Kidney capillary endothelial cell (primary cell): ENCODE measurements at regions not wholly inside any gene's neighbourhood (a gene's known extent, or its start where the extent isn't known, plus 50 kb on each side); places are given as distances from the start of the nearest gene placed in this dataset.
A peak's percentile ranks its signal among the peaks of the same experiment; 100 is the strongest.

Experiments
- DNase-seq: peaks from one replicate; pipeline ENCODE4 v3.0.0-alpha.2; 2018; ENCODE audit warnings: low spot score

DNA sequence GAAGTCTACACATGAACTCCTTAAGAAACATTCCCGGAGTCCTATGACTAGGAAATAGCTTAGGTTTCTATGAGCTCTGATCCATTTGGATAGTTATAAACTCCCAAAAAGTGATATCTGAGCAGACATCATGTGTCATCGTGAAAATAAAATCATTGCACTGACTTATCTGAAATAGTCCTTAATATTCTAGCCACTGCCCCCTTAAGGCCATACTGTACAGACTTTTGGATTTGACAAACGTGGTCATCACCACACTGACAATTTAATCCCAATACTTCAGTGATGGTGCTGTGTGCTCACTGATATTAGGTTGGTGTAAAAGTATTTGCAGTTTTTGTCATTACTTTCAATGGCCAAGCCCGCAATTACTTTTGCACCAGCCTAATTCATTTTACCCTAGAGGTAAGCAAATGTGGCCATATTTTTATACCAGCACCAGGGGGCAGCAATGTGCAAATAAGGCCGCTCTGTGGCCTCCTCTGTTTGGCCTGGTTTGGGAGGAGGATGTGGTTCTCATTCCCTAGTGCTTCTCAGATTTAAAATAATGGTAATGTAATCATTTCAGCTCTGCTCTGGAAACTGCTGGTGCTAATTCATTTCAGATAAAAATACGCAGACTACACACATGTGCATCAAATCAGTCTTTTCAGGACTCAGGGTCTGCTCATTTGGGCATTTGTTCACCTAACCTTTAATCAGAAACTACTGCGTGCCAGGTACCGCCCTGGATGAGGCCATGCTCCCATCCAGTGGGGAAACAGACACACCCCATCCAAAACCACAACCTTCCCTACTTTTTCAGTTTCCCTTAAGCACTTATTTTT is 196.4 kb upstream of the C1QTNF7 start:
- peak; percentile 71 for DNase-seq

DNA sequence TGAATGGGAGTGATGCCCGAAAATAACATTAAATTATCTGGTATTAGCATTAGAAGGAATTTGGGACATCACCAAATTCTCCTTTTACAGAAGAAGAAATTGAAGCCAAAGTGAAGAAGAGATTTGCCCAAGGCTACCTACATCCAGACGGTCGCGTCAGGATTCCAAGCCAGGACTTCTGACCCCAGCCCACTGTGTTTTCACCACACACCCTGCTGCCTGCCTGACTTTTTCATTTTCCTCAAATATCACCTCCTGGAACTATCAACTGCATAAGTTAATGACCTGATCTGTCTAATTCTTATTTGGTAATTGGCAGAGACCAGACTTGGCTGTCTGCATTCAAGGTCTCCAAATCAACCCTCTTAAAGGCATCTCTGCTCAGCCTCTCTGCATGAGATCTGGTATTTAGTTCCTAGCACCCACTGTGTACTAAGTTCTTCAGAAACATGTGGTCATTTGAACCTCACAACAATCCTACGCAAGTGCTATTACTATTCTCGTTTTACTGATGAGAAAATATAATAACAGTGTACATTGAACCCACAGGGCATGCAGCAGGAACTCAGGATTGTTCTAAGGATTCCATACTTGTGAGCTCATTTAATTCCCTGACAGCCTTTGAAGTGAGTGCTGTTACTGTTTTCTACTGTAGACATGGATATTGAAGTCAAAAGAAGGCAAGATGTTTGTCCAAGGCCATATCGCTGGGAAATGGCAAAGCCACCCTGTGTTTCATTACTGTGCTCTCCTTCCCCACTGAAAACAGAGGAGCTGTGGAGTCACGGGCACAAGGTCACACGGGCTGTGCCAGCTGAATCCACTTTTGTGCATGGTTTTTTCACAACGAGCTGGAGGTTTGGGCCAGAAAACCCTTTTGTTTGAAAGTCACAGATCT is 195.2 kb upstream of the C1QTNF7 start:
- no peak for DNase-seq

DNA sequence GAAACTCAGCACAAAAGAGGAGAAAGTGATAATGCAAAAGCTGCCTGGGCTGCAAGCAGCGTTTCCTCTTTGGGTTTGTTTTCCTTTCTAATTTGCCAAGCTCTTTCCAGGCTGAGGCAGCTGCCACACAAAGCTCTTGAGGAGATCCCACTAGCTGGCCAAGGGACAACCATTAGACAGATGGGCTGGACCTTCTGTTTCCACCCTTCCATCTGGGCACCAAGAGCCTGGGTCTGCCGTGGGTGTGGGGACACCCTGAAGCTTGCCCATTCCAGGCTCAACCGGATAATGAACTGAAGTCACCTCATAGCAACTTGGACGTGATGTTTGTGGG is 194.6 kb upstream of the C1QTNF7 start:
- DNase-seq: no peak

DNA sequence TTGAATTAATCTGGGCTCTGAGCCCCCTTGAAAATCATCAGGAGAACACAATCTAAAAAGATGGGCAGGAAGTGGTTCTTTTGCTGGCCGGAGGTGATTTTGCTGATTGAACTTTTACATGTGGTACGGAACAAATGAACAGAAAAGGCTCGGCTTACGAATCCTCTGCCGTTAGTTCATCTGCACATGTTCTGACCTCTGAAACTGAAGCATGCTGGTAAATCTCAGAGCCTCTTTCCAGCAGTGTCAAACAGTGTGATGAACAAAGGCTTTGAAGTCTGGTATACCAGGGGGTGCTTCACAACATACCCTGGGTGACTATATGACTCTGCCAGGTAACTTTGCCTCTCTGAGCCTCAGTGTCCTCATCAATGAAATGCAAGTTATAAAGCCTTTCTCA is 194.2 kb upstream of the C1QTNF7 start:
- no peak for DNase-seq

DNA sequence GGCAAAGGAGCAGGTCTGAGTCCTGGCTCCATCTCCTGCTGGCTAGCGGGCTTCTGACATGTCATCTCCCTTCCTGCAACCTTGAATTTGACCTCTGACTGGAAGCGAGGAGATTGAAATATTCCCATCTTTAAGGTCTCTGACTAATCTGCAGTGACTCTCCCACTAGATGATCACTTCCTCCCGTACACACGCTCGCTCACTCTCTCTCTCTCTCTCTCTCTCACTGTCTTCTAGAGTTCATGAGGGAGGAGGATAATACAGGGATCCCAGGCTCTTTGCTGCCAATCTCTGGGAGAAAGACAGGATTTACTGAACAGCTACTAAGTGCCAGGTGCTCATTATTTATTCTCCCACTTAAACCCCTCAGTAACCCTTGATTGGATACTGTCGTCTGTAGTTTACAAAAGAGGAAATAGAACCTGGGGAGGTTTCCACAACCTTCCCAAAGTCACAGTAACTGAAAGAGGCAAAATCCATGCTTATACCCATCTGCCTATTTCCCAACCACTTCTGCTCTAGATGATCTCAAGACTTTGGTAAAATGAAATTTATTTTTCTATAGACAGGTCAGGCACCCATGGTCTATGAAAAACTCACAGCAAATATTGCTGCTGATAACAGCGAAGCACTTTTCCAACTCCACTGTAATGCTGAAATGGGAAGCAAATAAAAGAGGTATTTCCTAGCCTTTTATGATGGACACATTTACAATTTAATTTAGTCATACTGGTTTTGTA is 193.5 kb upstream of the C1QTNF7 start:
- DNase-seq: peak; percentile 10

DNA sequence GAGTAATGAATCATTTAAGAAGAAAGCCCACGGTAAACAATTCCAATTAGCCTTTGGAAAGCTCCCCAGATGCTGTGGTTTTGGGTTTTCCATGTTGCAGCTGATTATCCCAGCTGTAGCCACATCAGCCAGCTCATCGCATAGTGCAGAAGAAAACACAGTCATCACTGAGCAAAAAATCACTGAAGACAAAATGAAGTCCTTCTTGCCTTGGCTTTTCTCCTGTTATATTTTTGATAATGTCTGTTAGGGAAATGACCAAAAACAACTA is 193.0 kb upstream of the C1QTNF7 start:
- DNase-seq: no peak

DNA sequence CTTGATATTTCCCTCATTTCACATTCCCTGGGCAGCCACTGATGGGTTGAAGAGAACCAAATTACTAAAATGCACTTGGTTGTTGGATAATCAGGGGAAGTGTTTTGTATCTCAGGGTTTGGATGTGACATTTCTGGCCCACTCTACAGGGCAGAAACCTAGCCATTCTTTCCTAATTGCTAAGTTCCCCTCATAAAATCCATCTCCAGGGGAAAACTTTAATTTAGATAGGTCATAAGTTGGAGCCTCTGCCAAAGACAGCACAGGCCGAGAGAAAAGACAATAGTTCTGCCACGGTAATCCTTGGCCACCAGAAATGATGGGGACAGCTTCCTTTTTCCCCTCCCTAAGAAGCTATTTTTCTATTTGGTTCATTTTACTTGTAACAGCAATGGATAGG is 192.7 kb upstream of the C1QTNF7 start:
- no peak for DNase-seq

DNA sequence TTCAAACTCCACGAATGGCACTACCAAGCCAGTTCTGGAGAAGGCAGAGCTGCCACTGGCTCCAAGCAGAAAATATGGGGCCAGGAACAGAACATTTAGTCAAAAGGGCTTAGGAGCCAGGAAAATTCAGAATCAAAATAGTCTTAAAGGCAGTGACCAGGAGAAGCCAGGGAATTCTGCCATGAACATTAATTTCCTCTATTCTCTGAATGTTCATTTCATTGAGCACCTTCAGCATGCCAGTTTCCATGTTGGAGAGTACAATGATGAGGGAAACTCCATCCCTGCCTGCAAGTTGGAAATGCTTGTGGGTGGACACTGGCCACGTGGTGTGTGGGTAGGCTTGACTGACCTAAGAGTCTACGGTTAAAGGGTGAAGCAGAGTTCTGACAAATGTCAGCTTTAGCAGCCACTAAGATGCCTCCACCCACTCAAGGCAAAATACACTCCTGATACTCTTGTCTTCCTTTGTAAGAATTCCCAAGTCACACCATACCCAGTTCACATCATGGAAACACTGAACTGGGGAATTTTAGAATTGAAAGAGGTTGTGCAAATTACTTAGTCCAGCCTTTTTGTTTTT is 190.1 kb upstream of the C1QTNF7 start:
- no peak for DNase-seq

DNA sequence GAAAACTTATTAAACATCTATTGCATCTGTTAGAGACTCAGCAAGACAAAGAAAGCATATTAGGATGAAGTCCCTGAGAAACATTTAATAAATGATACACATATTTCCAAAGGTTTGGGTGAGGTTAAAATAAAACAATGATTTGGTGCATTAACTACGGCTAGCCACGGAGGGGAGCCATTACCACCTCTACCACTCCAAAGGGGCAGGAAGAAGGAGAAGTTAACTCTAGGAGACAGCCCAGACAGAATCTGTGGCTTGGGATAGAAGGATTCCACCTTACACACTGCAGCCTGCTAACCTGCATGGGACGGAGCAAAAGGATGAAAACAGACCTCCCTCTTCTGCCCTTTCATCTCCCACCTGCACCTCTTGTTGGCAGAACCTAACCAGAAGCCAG is 189.1 kb upstream of the C1QTNF7 start:
- peak; percentile 56 for DNase-seq

DNA sequence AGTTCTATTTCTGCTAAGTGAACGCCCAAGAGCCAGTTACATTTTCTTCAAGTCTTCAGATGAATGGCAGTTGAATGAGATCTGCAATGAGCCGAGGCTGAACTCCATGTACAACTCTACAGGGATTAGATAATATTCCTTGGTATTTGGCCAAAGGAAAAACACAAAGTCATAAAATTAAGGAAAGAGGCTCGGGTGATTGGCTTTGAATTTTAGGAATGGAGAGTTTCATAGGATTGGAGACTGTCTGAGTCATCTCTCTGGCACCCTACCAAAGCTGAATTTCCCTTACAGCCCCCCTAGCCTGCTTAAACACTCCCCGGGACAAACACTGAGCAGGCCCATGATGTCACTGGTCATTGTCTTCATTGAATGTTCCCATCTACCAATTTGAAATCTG is 188.0 kb upstream of the C1QTNF7 start:
- DNase-seq: no peak

DNA sequence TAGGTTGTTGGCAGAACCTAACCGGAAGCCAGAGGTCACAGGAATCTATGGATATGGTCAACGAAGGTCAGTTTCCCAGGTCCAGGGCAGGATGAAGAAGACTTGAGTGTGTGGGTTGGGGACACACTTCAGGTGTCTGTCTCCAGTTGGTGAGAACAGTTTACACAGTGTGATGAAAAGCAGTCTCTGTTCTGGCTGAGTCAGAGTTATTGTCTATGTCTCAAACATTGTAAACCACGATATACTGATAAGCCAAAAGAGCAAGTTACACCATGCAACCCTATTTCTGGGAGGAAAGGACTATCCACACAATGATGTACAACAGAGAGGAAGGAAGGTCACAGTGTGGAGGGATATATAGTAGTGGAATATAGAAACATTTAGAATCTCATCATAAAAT is 187.1 kb upstream of the C1QTNF7 start:
- DNase-seq: no peak

DNA sequence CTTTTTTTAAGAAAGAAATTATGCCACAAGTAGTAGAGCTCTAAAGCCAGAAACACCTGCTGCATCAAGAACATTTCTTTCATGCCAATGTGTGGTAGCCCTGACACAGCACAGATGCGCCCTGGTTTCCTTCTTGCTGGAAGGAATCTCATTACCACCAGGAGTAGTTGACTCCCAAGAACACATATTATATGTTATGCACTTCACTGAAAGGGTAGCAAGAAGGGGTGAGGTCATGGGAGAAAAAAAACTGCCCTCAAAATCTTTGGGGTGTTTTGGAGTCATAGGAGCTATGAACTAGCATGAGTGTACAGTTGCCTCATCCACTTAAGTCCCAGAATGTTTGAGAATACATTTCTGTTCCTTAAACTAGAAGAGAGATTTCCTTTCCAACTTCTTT is 185.8 kb upstream of the C1QTNF7 start:
- no peak for DNase-seq

DNA sequence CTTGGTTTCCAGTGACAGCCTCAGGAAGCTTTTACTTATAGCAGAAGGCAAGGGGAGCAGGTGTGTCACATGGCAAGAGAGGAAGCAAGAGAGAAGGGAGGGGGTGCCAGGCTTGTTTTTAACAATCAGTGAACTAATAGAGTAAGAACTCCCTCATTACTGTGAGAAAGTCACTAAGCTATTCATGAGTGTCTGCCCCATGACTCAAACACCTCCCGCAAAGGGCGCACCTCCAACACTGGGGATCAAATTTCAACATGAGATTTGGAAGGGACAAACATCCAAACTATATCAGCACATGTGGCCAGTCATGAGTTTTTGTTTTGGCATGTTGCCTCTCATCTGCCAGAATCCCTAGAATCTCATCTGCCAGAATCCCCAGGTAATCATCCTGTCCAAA is 183.5 kb upstream of the C1QTNF7 start:
- no peak for DNase-seq

DNA sequence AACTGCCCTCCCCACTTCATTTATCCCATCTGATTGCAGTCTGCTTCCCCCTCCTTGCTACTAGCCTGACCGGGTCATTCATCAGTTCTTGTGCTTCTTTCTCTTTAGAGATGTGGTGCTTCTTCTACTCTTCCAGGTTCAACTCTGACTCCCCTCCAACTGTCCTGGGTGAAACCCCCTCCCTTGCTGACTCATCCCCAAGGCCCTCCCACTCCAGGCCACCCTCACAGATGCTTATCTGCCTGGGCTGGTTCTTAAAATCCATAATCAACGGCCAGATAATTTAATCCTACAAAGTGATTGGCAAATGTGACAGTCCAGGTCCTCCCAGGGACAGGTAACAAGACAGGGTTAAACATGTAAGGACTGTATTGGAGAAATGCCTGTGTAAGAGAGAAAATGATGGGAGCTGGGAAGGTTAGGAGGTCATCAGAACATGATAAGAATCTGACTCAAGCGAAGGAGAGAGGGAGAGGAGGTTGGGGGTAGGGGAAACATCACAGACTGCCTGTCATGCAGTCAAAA is 182.8 kb upstream of the C1QTNF7 start:
- no peak for DNase-seq

DNA sequence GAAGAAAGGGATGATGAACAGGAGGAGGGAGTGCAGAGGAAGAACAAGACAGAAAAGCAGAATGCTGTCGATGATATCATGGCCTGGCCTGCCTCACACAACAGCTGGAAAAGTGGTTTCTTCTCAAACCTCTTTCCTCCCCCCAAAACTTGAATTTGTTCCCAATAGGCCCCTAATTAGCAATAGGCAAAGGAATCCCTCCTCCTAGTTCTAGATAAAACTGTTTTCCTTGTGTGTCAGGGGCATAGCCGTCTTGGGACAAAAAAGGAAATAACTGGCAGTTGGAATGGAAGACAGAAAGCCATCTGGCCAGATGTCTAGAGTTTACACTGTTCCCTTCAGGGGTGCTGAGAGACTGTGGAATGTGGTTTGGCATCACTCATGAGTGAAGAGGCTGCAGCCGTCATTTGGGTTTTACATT is 177.8 kb upstream of the C1QTNF7 start:
- DNase-seq: no peak

DNA sequence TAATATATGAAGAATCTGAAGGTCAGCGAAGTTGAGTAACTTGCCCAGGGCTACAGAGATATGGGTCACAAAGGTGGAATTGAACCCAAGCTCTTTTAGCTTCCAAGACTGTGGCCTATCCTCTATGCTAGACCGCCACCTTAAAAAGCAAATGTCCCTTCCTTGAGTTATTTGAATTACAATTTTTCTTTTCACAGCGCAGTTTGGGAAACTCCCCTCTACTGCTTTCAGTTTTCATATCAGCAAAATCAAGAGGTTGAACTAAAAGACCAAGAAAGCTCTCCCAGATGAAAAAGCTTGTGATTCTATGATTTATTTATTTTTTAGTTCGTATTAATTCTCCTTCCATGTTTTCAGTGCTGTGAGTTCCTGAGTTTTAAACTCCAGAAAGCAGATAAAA is 174.5 kb upstream of the C1QTNF7 start:
- no peak for DNase-seq

DNA sequence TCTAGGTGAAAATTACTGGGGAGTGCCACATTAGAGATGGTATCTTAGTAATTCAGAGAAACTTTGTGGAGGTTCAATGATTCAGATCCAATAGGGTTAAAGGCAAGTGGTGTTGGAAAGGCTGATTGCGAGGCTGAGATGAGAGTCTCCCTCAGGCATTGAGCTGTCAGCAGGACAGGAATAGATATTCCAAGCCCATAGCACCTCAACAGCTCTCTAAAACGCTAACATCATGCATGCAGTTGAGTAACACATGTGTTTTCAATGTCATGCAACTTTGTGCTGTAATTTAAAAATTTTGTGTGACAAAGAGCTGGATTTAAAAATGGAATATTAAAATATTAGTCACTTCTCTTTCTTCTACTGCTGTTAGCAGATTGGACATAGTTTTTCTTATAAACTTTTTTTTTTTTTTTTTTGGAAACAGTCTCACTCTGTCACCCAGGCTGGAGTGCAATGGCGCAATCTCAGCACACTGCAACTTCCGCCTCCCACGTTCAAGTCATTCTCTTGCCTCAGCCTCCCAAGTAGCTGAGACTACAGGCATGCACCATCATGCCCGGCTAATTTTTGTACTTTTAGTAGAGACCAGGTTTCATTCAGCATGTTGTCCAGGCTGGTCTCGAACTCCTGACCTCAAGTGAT is 173.5 kb upstream of the C1QTNF7 start:
- no peak for DNase-seq

DNA sequence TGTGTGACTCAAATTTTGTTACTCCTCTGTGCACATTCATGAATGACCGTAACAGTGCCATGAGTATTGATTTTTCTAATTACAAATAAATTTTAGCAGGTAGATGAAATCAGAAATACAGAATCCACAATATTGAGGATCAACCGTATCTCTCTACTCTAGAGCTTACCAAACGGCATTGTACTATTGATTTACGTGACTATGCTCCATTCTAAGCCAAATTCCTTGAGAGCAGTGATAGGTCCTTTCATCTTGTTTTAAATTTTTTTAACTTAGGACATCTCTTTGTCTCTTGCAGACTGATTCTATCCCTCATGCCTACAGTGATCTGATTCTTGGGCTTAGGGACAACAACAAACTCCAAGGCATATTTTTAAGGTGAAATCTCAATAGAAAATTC is 172.3 kb upstream of the C1QTNF7 start:
- DNase-seq: no peak

DNA sequence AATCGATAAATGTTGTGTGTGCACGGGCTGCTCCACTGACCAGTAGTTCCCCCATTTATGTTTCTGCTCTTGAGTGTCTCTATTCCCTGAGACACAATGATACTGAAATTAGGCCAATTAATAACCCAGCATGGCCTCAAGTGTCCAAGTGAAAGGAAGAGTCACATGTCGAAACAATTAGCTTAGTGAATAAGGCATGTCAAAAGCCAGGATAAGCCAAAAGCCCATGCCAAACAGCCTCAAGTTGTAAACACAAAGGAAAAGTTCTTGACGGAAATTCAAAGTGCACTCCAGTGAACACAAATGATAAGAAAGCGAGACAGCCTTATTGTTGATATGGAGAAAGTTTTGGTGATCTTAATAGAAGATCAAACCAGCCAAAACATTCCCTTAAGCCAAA is 167.1 kb upstream of the C1QTNF7 start:
- no peak for DNase-seq

DNA sequence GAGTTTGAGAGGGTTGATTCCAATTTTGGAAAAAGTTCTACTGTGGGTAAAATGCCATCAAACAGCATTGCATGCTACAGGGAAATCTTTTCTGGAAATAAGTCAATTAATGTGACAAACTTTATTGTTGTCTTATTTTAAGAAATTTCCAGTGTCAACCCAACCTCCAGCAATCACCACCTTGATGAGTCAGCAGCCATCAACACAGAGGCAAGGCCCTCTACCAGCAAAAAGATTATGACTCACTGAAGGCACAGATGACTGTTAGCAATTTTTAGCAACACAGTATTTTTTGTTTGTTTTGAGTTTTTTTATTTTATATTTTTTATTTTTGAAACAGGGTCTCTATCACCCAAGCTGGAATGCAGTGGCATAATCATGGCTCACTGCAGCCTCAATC is 165.4 kb upstream of the C1QTNF7 start:
- DNase-seq: no peak

DNA sequence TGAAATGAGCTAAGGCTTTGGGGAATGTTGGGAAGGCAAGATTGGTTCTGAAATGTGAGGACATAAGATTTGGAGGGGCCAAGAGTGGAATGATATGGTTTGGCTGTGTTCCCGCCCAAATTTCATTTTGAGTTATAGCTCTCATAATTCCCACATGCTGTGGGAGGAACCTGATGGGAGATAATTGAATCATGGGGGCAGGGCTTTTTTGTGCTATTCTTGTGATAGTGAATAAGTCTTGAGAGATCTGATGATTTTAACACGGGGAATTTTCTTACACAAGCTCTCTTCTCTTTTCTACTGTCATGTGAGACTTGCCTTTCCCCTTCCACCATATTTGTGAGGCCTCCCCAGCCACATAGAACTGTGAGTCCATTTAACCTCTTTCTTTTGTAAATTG is 157.6 kb upstream of the C1QTNF7 start:
- DNase-seq: no peak

DNA sequence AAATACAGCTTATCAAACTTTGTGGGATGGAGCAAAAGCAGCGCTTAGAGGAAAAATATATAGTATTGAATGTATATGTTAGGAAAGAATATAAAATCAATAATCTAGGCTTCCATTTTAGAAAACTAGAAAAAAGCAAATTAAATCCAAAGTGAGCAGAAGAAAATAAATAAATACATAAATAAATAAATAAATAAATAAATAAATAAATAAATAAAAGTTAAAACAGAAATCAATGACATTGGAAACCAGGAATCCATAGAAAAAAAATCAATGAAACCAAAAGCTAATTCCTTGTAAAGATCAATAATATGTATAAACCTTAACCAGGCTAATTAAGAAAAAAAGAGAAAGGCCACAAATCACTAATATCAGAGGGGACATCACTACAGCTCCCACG is 141.8 kb upstream of the C1QTNF7 start:
- no peak for DNase-seq
